Stomach (tissue), 8 donors: ENCODE measurements at regions not wholly inside any gene's neighbourhood (a gene's known extent, or its start where the extent isn't known, plus 50 kb on each side); places are given as distances from the start of the nearest gene placed in this dataset.

Source experiments
- DNase-seq, 2 donors: peaks; one replicate each; pipeline versions ENCODE4 v3.0.0 to v3.0.0-alpha.2; 2013 to 2019
- H3K27ac ChIP-seq, 5 donors: fragments of 200-600 bp in 4 of 5; sonication (generic) in 4 of 5; one replicate each; pipeline ENCODE4 v1.5.1; 2013 to 2019; ENCODE audit warnings: mild to moderate bottlenecking in 1 of 5, moderate library complexity in 1 of 5
- H3K27me3 ChIP-seq, 3 donors: fragments of 200-600 bp; sonication (generic); one replicate each; pipeline ENCODE4 v1.5.1; 2017 to 2019; ENCODE audit warnings: mixed run types in 1 of 3
- H3K36me3 ChIP-seq, 4 donors: fragments of 200-600 bp; sonication (generic); 1 replicate in 3 of 4; 2 replicates in 1 of 4; pipeline ENCODE4 v1.5.1; 2016 to 2019
- H3K4me1 ChIP-seq, 4 donors: fragments of 200-600 bp; sonication (generic); one replicate each; pipeline ENCODE4 v1.5.1; 2016 to 2019
- H3K4me3 ChIP-seq, 4 donors: fragments of 200-600 bp; sonication (generic) in 3 of 4; one replicate each; pipeline ENCODE4 v1.5.1; 2016 to 2019; ENCODE audit warnings: mild to moderate bottlenecking in 1 of 4
- H3K9me3 ChIP-seq, 4 donors: fragments of 200-600 bp; sonication (generic); one replicate each; pipeline ENCODE4 v1.5.1; 2016 to 2019
- CTCF ChIP-seq, 7 experiments: fragments of 450-650 bp in 4 of 7; fragments of 200-600 bp in 3 of 7; sonication (generic) in 3 of 7; IDR thresholded peaks; one replicate each; pipeline ENCODE4 v1.5.1; 2016 to 2019; ENCODE audit warnings: antibody characterized with exemption in 7 of 7, control low read depth in 2 of 7, mild to moderate bottlenecking in 1 of 7
- EP300 ChIP-seq: sonication (generic); formaldehyde crosslinking; IDR thresholded peaks from one replicate; pipeline ENCODE4 v1.6.1; 2017; ENCODE audit warnings: antibody characterized with exemption
- POLR2A ChIP-seq, 4 donors: fragments of 450-650 bp; IDR thresholded peaks; one replicate each; pipeline ENCODE4 v1.6.1; 2016; ENCODE audit warnings: antibody characterized with exemption in 4 of 4, control low read depth in 2 of 4, mild to moderate bottlenecking in 1 of 4, moderate library complexity in 1 of 4
- POLR2AphosphoS5 ChIP-seq, 3 donors: sonication (generic); formaldehyde crosslinking; IDR thresholded peaks; one replicate each; pipeline ENCODE4 v1.6.1; 2016; ENCODE audit warnings: antibody characterized with exemption in 3 of 3
- WGBS, 5 donors: extraction: QIAGEN DNeasy Blood & Tissue Kit in 3 of 5; methylation state at CpG; one replicate each; pipeline versions ENCODE4 v1.1.5 to v1.1.7; 2013 to 2018; 5-methylcytosine and 5-hydroxymethylcytosine counted together
- intact Hi-C: fragments of 100-400 bp; cut with DNase I; formaldehyde crosslinking; loops from one replicate; pipeline ENCODE4 v1.15.1; 2023; ENCODE audit warnings: low total_unique reads
- donor health status: healthy with polysubstance abuse.
- donor health status: Bipolar disorder and iron deficiency.
- donor health status: healthy.

DNA sequence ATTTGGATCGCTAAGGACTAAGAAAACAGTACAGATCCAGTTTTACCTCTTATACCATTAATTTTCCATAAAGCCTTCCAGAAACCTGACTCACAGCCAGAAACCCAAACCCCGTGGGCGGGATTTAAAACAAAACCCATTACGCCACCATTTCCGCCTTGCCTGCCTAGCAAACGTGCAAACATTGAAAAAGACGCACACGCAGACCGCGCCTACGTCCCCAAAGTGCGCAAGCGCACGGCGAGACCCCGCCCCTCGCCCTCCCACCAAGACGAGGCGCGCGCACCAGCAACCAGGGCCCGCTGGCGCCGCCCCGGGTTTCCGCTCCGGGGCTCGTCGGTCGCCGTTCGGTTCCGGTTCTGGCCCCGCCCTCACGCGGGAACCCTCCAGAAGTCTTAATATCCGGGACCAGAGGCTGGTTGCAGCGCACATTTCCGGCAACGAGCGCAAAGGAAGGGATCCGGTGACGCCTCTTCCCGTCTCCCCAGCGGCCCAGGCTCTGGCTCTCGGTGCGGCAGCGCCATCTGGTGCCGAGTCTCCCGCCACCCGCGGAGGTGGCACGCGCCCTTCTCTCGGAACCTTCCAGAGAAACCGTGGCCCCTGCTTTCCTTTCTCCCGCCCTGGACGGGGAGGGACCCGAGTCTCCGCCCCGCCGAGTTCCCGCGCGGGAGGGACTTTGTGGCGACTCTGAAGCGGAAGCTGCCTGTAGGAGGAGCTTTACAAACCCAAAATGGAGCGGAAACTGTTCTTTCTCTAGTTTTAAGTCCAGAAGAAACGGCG, 256.9 kb upstream of the STARD13 start:
- peak in 5 of 7 experiments; percentile 79 to 98 (median 86) for TF ChIP-seq CTCF (IDR thresholded peaks at IDR 0.05)
- peak; percentile 76 to 92 (median 79) for TF ChIP-seq POLR2AphosphoS5 (IDR thresholded peaks at IDR 0.05)
- TF ChIP-seq POLR2A (IDR thresholded peaks at IDR 0.05) = peak in 2 of 4 donors; percentile 28 to 80
- TF ChIP-seq EP300 = peak; percentile 81
- Histone ChIP-seq H3K36me3 (no peaks in the 10 kb centered on the region), H3K4me1 (peaks cover 10 to 51% (median 37%) of the 10 kb centered on the region in 4 donors), H3K9me3 (no peaks in the 10 kb centered on the region), H3K27ac (peak overlapping the region; percentile 94 to 99 (median 97)), H3K4me3 (peak overlapping the region; percentile 29 to 50 (median 45)), H3K27me3 (no peaks in the 10 kb centered on the region)
- 0 to 1% (median 0%) methylated on average over 43 to 70 of the region's 70 CpGs for WGBS, 5 donors
- intact Hi-C loops = no loop called here
- DNase-seq = peak; percentile 99 to 100

DNA sequence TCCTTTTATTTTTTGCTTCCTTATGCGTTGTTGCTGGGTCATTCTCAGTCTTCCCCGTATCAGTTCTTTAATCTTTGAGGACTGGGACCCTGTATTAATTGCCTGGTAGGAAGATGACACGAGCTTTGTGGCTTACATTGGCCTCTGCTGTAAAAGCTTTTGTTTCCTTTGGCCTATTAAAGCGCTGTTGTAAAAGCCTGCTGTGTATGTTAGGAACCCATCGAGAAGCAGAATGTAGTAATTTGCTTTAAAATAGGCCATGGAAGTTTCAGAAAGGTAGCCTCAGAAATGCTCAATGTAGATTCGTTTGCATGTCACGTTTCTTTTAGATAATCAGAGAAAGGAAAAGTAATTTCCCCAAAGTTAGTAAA, 257.5 kb upstream of the STARD13 start:
- Histone ChIP-seq H3K4me1 (peaks cover 10 to 46% (median 33%) of the 10 kb centered on the region in 4 donors), H3K36me3 (no peaks in the 10 kb centered on the region), H3K9me3 (no peaks in the 10 kb centered on the region), H3K4me3 (peak overlapping the region; percentile 29 to 50 (median 45)), H3K27ac (peak overlapping the region; percentile 94 to 99 (median 97)), H3K27me3 (no peaks in the 10 kb centered on the region)
- 1 to 3% (median 2%) methylated on average over 7 of the region's 7 CpGs for WGBS, 5 donors
- TF ChIP-seq EP300 (no peak), POLR2A (IDR thresholded peaks at IDR 0.05) (no peak), POLR2AphosphoS5 (IDR thresholded peaks at IDR 0.05) (no peak), CTCF (IDR thresholded peaks at IDR 0.05) (no peak)
- intact Hi-C loops = no loop called here
- DNase-seq = no peak

- no peaks in the 10 kb centered on the region for H3K9me3 ChIP-seq
- H3K27ac ChIP-seq = peak overlapping the region; percentile 85 to 99 (median 95)
- WGBS, 5 donors = 31 to 44% (median 40%) methylated on average over 3 of the region's 3 CpGs
- no peaks in the 10 kb centered on the region for H3K36me3 ChIP-seq
- H3K27me3 ChIP-seq = no peaks in the 10 kb centered on the region
- H3K4me1 ChIP-seq = peaks cover 10 to 39% (median 32%) of the 10 kb centered on the region in 4 donors
- TF ChIP-seq POLR2AphosphoS5 (IDR thresholded peaks at IDR 0.05) (no peak), CTCF (IDR thresholded peaks at IDR 0.05) (no peak)
- DNase-seq = peak in 1 of 2 donors; percentile 47
- intact Hi-C loops = no loop called here
- H3K4me3 ChIP-seq = peak overlapping the region; percentile 29 to 50 (median 45)
These were observed 258.2 kb upstream of the STARD13 start for GRCh38 chr13:33543631-33544265.

DNA sequence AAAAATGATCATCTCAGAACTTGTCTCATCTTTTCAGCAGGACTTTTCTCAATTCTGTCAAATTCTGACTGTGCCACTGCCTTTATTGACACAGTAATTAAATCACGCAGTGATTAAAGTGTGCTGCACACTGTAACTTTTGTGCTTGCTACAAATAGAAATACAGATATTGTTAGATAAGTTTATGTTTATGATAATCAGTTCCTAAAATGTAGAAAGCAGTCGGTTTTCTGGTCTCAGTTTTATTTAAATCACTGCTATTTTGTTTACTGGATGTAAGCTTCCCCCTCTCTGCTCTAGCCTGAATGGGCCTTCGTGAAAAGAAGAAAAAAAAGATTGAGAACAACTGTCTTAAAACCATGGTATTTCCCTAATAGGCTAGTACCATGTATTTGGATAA, 258.8 kb upstream of the STARD13 start:
- no peaks in the 10 kb centered on the region for H3K36me3 ChIP-seq
- peaks cover 10 to 38% (median 31%) of the 10 kb centered on the region in 4 donors for H3K4me1 ChIP-seq
- H3K4me3 ChIP-seq = no peak overlapping the region
- peak overlapping the region in 4 of 5 donors; percentile 94 to 99 (median 96) for H3K27ac ChIP-seq
- no peaks in the 10 kb centered on the region for H3K9me3 ChIP-seq
- WGBS, 5 donors = 31 to 45% (median 35%) methylated on average over 3 of the region's 3 CpGs
- no peak for TF ChIP-seq CTCF (IDR thresholded peaks at IDR 0.05)
- TF ChIP-seq EP300 = no peak
- DNase-seq = peak in 1 of 2 donors; percentile 17
- intact Hi-C loops = no loop called here
- no peaks in the 10 kb centered on the region for H3K27me3 ChIP-seq
